ENCODE measurements at regions not wholly inside any gene's neighbourhood (a gene's known extent, or its start where the extent isn't known, plus 50 kb on each side); places are given as distances from the start of the nearest gene placed in this dataset.
"Not testable (repeated sequence)": the region's sequence is repeated elsewhere in the genome, so short reads cannot be mapped to it uniquely, and the experiment has no call there.

DNA sequence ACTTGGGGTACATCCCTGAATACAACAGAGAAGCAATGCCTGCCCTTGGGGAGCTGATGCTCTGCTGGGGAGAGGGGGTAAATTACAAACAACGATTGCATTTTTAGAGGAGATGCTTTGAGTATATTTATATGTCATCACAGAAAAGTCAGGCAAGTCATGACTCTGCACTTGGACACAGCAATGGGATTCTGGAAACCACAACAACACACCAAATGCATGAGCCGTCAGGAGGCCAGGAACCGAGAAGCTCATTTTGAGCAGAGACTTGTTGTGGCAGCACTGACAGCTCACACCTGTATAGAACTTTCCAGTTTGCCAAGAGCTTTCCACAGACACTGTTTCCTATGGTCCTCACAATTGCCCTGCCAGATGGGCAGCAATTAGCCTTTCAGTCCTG is 113.2 kb upstream of the RBPJ start:
- H3K9me3 ChIP-seq (ENCODE audit: low read length), result no peaks in the 10 kb centered on the region
- DNase-seq, result no peak
- H3K27me3 ChIP-seq (ENCODE audit: insufficient read depth, low read length, poor library complexity, severe bottlenecking), result no peaks in the 10 kb centered on the region
- H3K36me3 ChIP-seq (ENCODE audit: insufficient read depth, low read length), result no peaks in the 10 kb centered on the region
- POLR2A ChIA-PET, result no interaction called here
- peaks cover 4 to 18% of the 10 kb centered on the region in 2 donors for H3K27me3 Mint-ChIP-seq
- no peak overlapping the region for H3K4me3 ChIP-seq (ENCODE audit: low read length)
- H3K36me3 Mint-ChIP-seq, result no peaks in the 10 kb centered on the region
- no peak overlapping the region for H3K27ac Mint-ChIP-seq
- H3K4me3 Mint-ChIP-seq, result no peak overlapping the region
- no peaks in the 10 kb centered on the region for H3K9me3 Mint-ChIP-seq
- H3K4me1 Mint-ChIP-seq, result peaks cover 21 to 26% (median 23%) of the 10 kb centered on the region in 3 donors
- CTCF ChIA-PET, result no interaction called here
- no peak overlapping the region for H3K27ac ChIP-seq (ENCODE audit: low read depth, low read length)
- peaks cover 19% of the 10 kb centered on the region for H3K4me1 ChIP-seq (ENCODE audit: insufficient read depth, low read length)

DNA sequence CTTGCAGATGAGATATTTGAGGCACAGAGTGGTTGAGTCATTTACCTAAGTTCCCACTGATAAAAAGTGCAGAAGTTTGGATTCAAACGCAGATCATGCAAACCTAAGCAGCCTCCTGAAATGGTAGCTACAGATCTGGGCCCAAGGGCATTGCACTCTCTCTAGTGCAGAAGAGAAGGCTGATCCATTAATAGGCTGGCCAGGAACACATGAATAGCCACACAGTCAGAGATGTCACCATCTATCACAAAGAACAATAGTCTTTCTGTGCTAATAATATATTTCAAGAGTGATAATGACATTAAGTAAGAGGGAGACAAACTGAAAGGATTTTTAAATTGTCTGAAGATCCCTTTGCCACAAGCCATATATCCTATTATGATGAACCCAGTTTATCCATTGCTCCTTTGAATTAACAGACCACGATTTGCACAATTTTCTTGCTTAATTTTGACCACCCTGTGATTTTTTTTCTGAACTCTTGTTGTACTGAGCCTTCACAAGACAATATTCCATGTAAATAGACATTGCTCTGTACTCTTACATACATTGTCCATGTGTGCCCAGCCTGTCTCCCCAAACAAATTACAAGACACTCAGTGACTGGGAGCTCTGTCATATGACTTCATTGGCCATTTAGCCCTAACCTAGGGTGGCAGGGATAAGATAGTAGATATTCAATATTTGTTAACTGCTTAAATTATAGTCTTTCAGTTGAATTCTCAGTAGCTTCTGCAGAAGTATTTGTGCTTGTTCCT is 112.4 kb upstream of the RBPJ start:
- CTCF ChIA-PET, result no interaction called here

DNA sequence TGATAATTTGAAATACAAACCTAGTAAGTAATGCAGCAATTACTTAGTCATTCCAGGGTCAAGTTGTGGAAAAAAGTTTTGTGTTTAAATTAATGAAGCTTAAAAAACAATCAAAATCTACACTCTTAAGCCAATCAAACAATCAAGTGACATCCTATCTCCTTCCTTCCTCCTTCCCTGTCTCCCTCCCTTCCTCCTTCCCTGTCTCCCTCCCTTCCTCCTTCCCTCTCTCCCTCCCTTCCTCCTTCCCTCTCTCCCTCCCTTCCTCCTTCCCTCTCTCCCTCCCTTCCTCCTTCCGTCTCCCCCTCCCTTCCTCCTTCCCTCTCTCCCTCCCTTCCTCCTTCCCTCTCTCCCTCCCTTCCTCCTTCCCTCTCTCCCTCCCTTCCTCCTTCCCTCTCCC is 111.4 kb upstream of the RBPJ start:
- H3K4me3 Mint-ChIP-seq; CTCF ChIA-PET; H3K27ac ChIP-seq (ENCODE audit: low read depth, low read length); H3K4me1 ChIP-seq (ENCODE audit: insufficient read depth, low read length); H3K9me3 Mint-ChIP-seq; DNase-seq; H3K27ac Mint-ChIP-seq; H3K36me3 Mint-ChIP-seq; H3K9me3 ChIP-seq (ENCODE audit: low read length); H3K27me3 ChIP-seq (ENCODE audit: insufficient read depth, low read length, poor library complexity, severe bottlenecking); H3K36me3 ChIP-seq (ENCODE audit: insufficient read depth, low read length); H3K4me3 ChIP-seq (ENCODE audit: low read length): not testable (repeated sequence)
- Mint-ChIP-seq H3K27me3 (peaks cover 7 to 23% of the 10 kb centered on the region in 2 donors), H3K4me1 (peaks cover 13 to 17% (median 15%) of the 10 kb centered on the region in 3 donors)
- POLR2A ChIA-PET, result interaction anchor here (0.7 kb wide), 1 partner anchor 111 kb away, joined by 4 read pairs; no protein-coding TSS in a partner anchor

More for the DNA sequence above, 112.4 kb upstream of the RBPJ start:
- H3K4me3 ChIP-seq (ENCODE audit: low read length), result no peak overlapping the region
- no peaks in the 10 kb centered on the region for H3K9me3 ChIP-seq (ENCODE audit: low read length)
- H3K27me3 ChIP-seq (ENCODE audit: insufficient read depth, low read length, poor library complexity, severe bottlenecking), result no peaks in the 10 kb centered on the region
- no peaks in the 10 kb centered on the region for H3K36me3 Mint-ChIP-seq
- H3K27me3 Mint-ChIP-seq, result peaks cover 4 to 21% of the 10 kb centered on the region in 2 donors
- H3K4me1 Mint-ChIP-seq, result peaks cover 15 to 19% (median 19%) of the 10 kb centered on the region in 3 donors
- H3K4me3 Mint-ChIP-seq, result no peak overlapping the region
- POLR2A ChIA-PET, result no interaction called here
- H3K9me3 Mint-ChIP-seq, result no peaks in the 10 kb centered on the region
- H3K4me1 ChIP-seq (ENCODE audit: insufficient read depth, low read length), result peaks cover 15% of the 10 kb centered on the region
- no peak overlapping the region for H3K27ac ChIP-seq (ENCODE audit: low read depth, low read length)
- DNase-seq, result no peak
- H3K36me3 ChIP-seq (ENCODE audit: insufficient read depth, low read length), result no peaks in the 10 kb centered on the region
- peak overlapping the region in 1 of 8 donors; percentile 2 for H3K27ac Mint-ChIP-seq

DNA sequence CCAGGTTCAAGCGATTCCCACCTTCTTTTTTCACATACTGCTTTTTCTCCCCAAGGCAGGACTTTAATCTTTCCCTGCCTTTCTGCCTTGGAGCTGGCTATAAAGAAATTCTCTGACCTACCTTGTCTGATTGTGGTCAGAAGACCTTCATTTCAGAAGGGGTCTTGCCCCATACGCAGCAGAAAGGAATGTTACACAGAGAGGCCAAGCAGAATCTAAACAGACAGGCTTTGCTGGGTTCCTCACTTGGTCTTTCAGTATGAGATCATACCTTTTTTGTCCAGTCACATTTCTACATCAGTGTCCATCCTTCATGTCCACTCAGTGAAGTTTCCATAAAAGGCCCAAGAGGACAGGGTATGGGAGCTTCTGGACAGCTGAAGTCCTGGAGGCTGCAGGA is 108.3 kb upstream of the RBPJ start:
- no peak for DNase-seq
- no peaks in the 10 kb centered on the region for H3K36me3 ChIP-seq (ENCODE audit: insufficient read depth, low read length)
- H3K27ac ChIP-seq (ENCODE audit: low read depth, low read length), result no peak overlapping the region
- no peak overlapping the region for H3K4me3 Mint-ChIP-seq
- peaks cover 6 to 20% (median 9%) of the 10 kb centered on the region in 3 donors for H3K4me1 Mint-ChIP-seq
- no peaks in the 10 kb centered on the region for H3K27me3 ChIP-seq (ENCODE audit: insufficient read depth, low read length, poor library complexity, severe bottlenecking)
- H3K27me3 Mint-ChIP-seq, result peaks cover 7 to 23% of the 10 kb centered on the region in 2 donors
- H3K9me3 Mint-ChIP-seq, result no peaks in the 10 kb centered on the region
- ChIA-PET CTCF (no interaction called here), POLR2A (no interaction called here)
- H3K9me3 ChIP-seq (ENCODE audit: low read length), result no peaks in the 10 kb centered on the region
- no peak overlapping the region for H3K4me3 ChIP-seq (ENCODE audit: low read length)
- H3K4me1 ChIP-seq (ENCODE audit: insufficient read depth, low read length), result no peaks in the 10 kb centered on the region
- H3K27ac Mint-ChIP-seq, result no peak overlapping the region
- no peaks in the 10 kb centered on the region for H3K36me3 Mint-ChIP-seq

DNA sequence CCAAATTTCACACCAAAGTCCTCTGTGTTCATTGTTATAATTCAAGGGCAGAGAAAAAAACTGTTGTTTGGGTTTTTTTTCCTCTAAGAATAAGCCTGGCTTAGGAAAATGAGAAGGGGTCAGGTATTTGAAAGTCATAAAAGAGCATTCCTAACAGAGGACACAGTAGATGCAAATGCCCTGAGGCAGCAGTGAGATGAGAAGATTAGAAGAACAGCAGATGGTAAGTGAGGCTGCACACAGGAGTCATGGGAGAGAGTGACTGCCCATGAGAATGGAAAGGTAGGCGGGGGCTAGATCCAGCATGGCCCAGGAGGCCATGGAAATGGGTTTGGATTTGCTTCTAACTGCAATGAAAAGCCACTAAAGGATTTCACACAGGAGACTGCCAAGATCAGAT is 107.5 kb upstream of the RBPJ start:
- Histone ChIP-seq H3K27ac (ENCODE audit: low read depth, low read length) (no peak overlapping the region), H3K27me3 (ENCODE audit: insufficient read depth, low read length, poor library complexity, severe bottlenecking) (no peaks in the 10 kb centered on the region), H3K9me3 (ENCODE audit: low read length) (no peaks in the 10 kb centered on the region), H3K36me3 (ENCODE audit: insufficient read depth, low read length) (no peaks in the 10 kb centered on the region), H3K4me3 (ENCODE audit: low read length) (no peak overlapping the region), H3K4me1 (ENCODE audit: insufficient read depth, low read length) (no peaks in the 10 kb centered on the region)
- Mint-ChIP-seq H3K9me3 (no peaks in the 10 kb centered on the region), H3K36me3 (no peaks in the 10 kb centered on the region), H3K27me3 (peaks cover 7 to 23% of the 10 kb centered on the region in 2 donors), H3K4me3 (peak overlapping the region in 1 of 7 donors; percentile 4), H3K27ac (peak overlapping the region in 2 of 8 donors; percentile 3 to 50), H3K4me1 (peaks cover 6 to 20% (median 9%) of the 10 kb centered on the region in 3 donors)
- ChIA-PET CTCF (no interaction called here), POLR2A (no interaction called here)
- no peak for DNase-seq

DNA sequence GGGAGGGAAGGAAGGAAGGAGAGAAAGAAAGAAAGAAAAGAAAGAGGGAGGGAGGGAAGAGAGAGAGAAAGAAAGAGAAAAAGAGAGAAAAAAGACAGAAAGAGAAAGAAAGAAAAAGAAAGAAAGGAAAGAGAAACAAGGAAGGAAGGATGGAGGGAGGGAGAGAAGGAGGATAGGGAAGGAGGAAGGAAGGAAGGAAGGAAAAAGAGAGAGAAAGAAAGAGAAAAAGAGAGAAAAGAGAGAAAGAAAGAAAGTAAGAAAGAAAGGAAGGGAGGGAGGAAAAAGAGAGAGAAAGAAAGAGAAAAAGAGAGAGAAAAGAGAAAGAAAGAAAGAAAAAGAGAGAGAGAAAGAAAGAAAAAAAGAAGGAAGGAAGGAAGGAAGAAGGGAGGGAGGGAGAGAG is 105.8 kb upstream of the RBPJ start:
- peaks cover 7 to 20% of the 10 kb centered on the region in 2 donors for H3K27me3 Mint-ChIP-seq
- DNase-seq, result no peak
- H3K36me3 Mint-ChIP-seq, result no peaks in the 10 kb centered on the region
- H3K4me3 Mint-ChIP-seq, result no peak overlapping the region
- peaks cover 6 to 20% (median 9%) of the 10 kb centered on the region in 3 donors for H3K4me1 Mint-ChIP-seq
- Histone ChIP-seq H3K9me3 (ENCODE audit: low read length) (no peaks in the 10 kb centered on the region), H3K36me3 (ENCODE audit: insufficient read depth, low read length) (no peaks in the 10 kb centered on the region), H3K4me1 (ENCODE audit: insufficient read depth, low read length) (no peaks in the 10 kb centered on the region), H3K27me3 (ENCODE audit: insufficient read depth, low read length, poor library complexity, severe bottlenecking) (no peaks in the 10 kb centered on the region), H3K4me3 (ENCODE audit: low read length) (no peak overlapping the region), H3K27ac (ENCODE audit: low read depth, low read length) (no peak overlapping the region)
- no peak overlapping the region for H3K27ac Mint-ChIP-seq
- no peaks in the 10 kb centered on the region for H3K9me3 Mint-ChIP-seq
- CTCF ChIA-PET, result no interaction called here
- POLR2A ChIA-PET, result no interaction called here

DNA sequence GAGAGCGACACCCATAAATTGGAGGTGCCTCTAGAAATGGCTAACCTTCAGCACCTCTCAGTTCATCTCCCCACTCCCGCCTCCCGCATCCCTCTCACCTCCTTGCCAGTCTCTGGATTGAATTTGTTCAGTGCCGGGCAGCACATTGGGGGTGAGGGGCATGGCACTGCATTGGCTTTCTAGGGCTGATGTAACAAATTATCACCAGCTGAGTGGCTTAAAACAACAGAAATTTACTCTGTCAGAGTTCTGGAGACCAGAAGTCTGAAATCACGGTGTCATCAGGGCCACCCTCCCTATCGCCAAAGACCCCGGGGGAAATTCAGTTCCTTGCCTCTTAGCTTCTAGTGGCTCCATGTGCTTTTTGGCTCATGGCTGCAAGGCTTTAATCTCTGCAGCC is 105.1 kb upstream of the RBPJ start:
- H3K27me3 ChIP-seq (ENCODE audit: insufficient read depth, low read length, poor library complexity, severe bottlenecking), result no peaks in the 10 kb centered on the region
- Mint-ChIP-seq H3K4me1 (peaks cover 6 to 20% (median 9%) of the 10 kb centered on the region in 3 donors), H3K4me3 (no peak overlapping the region), H3K27ac (peak overlapping the region in 2 of 8 donors; percentile 2 to 19), H3K27me3 (peaks cover 4 to 15% of the 10 kb centered on the region in 2 donors), H3K36me3 (no peaks in the 10 kb centered on the region), H3K9me3 (no peaks in the 10 kb centered on the region)
- ChIA-PET POLR2A (no interaction called here), CTCF (no interaction called here)
- H3K36me3 ChIP-seq (ENCODE audit: insufficient read depth, low read length), result no peaks in the 10 kb centered on the region
- H3K4me1 ChIP-seq (ENCODE audit: insufficient read depth, low read length), result no peaks in the 10 kb centered on the region
- H3K4me3 ChIP-seq (ENCODE audit: low read length), result no peak overlapping the region
- no peak for DNase-seq
- no peak overlapping the region for H3K27ac ChIP-seq (ENCODE audit: low read depth, low read length)
- no peaks in the 10 kb centered on the region for H3K9me3 ChIP-seq (ENCODE audit: low read length)

DNA sequence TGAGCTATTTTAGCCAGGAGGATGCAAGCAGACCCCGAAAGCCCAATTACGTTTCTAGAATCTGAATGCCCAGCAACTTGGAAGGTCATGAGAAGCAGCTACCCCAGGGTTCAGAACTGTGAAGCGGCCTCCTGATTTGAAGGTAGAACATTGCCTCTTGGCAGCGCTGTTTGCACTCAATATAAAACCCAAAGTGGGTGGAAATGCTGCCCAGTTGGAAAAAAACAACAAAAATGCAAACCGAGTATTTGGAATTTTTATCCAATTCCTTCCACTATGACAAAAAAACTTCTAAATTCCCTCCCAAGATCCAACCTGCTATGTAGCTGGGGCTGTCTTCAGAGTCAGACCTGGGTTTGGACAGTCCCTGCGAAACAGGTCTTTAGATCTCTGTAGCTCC is 103.3 kb upstream of the RBPJ start:
- Mint-ChIP-seq H3K36me3 (no peaks in the 10 kb centered on the region), H3K4me1 (peaks cover 6 to 20% (median 9%) of the 10 kb centered on the region in 3 donors), H3K9me3 (no peaks in the 10 kb centered on the region), H3K27me3 (peaks cover 3 to 6% of the 10 kb centered on the region in 2 donors), H3K27ac (peak overlapping the region in 1 of 8 donors; percentile 39), H3K4me3 (no peak overlapping the region)
- DNase-seq, result no peak
- Histone ChIP-seq H3K9me3 (ENCODE audit: low read length) (no peaks in the 10 kb centered on the region), H3K27me3 (ENCODE audit: insufficient read depth, low read length, poor library complexity, severe bottlenecking) (no peaks in the 10 kb centered on the region), H3K36me3 (ENCODE audit: insufficient read depth, low read length) (no peaks in the 10 kb centered on the region), H3K4me1 (ENCODE audit: insufficient read depth, low read length) (no peaks in the 10 kb centered on the region), H3K4me3 (ENCODE audit: low read length) (no peak overlapping the region), H3K27ac (ENCODE audit: low read depth, low read length) (no peak overlapping the region)
- POLR2A ChIA-PET, result no interaction called here
- CTCF ChIA-PET, result no interaction called here
